ENCODE measurements at regions not wholly inside any gene's neighbourhood (a gene's known extent, or its start where the extent isn't known, plus 50 kb on each side); places are given as distances from the start of the nearest gene placed in this dataset.

GRCh38 chr13:75149776-75150175 is 332.2 kb downstream of the TBC1D4 start:
- Histone ChIP-seq H3K36me3 (ENCODE audit: insufficient read depth, low read length) (no peaks in the 10 kb centered on the region), H3K4me1 (ENCODE audit: insufficient read depth, low read length) (no peaks in the 10 kb centered on the region), H3K4me3 (ENCODE audit: low read depth in 1 of 2, low read length in 2 of 2) (no peak overlapping the region), H3K9me3 (ENCODE audit: low read length) (no peaks in the 10 kb centered on the region), H3K9ac (ENCODE audit: low read length) (no peak overlapping the region), H3K27me3 (ENCODE audit: control insufficient read depth in 1 of 2, insufficient read depth in 2 of 2, low read length in 2 of 2) (no peaks in the 10 kb centered on the region), H3K27ac (ENCODE audit: low read depth, low read length) (no peak overlapping the region)

- H3K27ac ChIP-seq (ENCODE audit: low read depth, low read length) = no peak overlapping the region
- H3K9ac ChIP-seq (ENCODE audit: low read length) = no peak overlapping the region
- no peaks in the 10 kb centered on the region for H3K4me1 ChIP-seq (ENCODE audit: insufficient read depth, low read length)
- H3K4me3 ChIP-seq (ENCODE audit: low read depth in 1 of 2, low read length in 2 of 2) = no peak overlapping the region
- no peaks in the 10 kb centered on the region for H3K27me3 ChIP-seq (ENCODE audit: control insufficient read depth in 1 of 2, insufficient read depth in 2 of 2, low read length in 2 of 2)
- H3K36me3 ChIP-seq (ENCODE audit: insufficient read depth, low read length) = no peaks in the 10 kb centered on the region
- H3K9me3 ChIP-seq (ENCODE audit: low read length) = no peaks in the 10 kb centered on the region
These were observed 334.0 kb downstream of the TBC1D4 start for GRCh38 chr13:75147946-75148345.

- no peak overlapping the region for H3K27ac ChIP-seq (ENCODE audit: low read depth, low read length)
- no peaks in the 10 kb centered on the region for H3K9me3 ChIP-seq (ENCODE audit: low read length)
- no peak overlapping the region for H3K4me3 ChIP-seq (ENCODE audit: low read depth in 1 of 2, low read length in 2 of 2)
- H3K27me3 ChIP-seq (ENCODE audit: control insufficient read depth in 1 of 2, insufficient read depth in 2 of 2, low read length in 2 of 2) = no peaks in the 10 kb centered on the region
- no peak overlapping the region for H3K9ac ChIP-seq (ENCODE audit: low read length)
- no peaks in the 10 kb centered on the region for H3K36me3 ChIP-seq (ENCODE audit: insufficient read depth, low read length)
- no peaks in the 10 kb centered on the region for H3K4me1 ChIP-seq (ENCODE audit: insufficient read depth, low read length)
These were observed 335.5 kb downstream of the TBC1D4 start for GRCh38 chr13:75146436-75146835.

GRCh38 chr13:75145927-75146326 is 336.0 kb downstream of the TBC1D4 start:
- H3K9me3 ChIP-seq (ENCODE audit: low read length) = no peaks in the 10 kb centered on the region
- no peak overlapping the region for H3K9ac ChIP-seq (ENCODE audit: low read length)
- H3K27ac ChIP-seq (ENCODE audit: low read depth, low read length) = no peak overlapping the region
- H3K27me3 ChIP-seq (ENCODE audit: control insufficient read depth in 1 of 2, insufficient read depth in 2 of 2, low read length in 2 of 2) = no peaks in the 10 kb centered on the region
- no peaks in the 10 kb centered on the region for H3K36me3 ChIP-seq (ENCODE audit: insufficient read depth, low read length)
- H3K4me3 ChIP-seq (ENCODE audit: low read depth in 1 of 2, low read length in 2 of 2) = no peak overlapping the region
- H3K4me1 ChIP-seq (ENCODE audit: insufficient read depth, low read length) = no peaks in the 10 kb centered on the region

GRCh38 chr13:75139291-75139690 is 342.7 kb downstream of the TBC1D4 start:
- H3K27me3 ChIP-seq (ENCODE audit: control insufficient read depth in 1 of 2, insufficient read depth in 2 of 2, low read length in 2 of 2) = no peaks in the 10 kb centered on the region
- H3K27ac ChIP-seq (ENCODE audit: low read depth, low read length) = no peak overlapping the region
- H3K9me3 ChIP-seq (ENCODE audit: low read length) = no peaks in the 10 kb centered on the region
- H3K4me3 ChIP-seq (ENCODE audit: low read depth in 1 of 2, low read length in 2 of 2) = no peak overlapping the region
- H3K36me3 ChIP-seq (ENCODE audit: insufficient read depth, low read length) = no peaks in the 10 kb centered on the region
- no peaks in the 10 kb centered on the region for H3K4me1 ChIP-seq (ENCODE audit: insufficient read depth, low read length)
- no peak overlapping the region for H3K9ac ChIP-seq (ENCODE audit: low read length)

- Histone ChIP-seq H3K9me3 (ENCODE audit: low read length) (no peaks in the 10 kb centered on the region), H3K9ac (ENCODE audit: low read length) (no peak overlapping the region), H3K4me3 (ENCODE audit: low read depth in 1 of 2, low read length in 2 of 2) (no peak overlapping the region), H3K36me3 (ENCODE audit: insufficient read depth, low read length) (no peaks in the 10 kb centered on the region), H3K27me3 (ENCODE audit: control insufficient read depth in 1 of 2, insufficient read depth in 2 of 2, low read length in 2 of 2) (no peaks in the 10 kb centered on the region), H3K27ac (ENCODE audit: low read depth, low read length) (no peak overlapping the region), H3K4me1 (ENCODE audit: insufficient read depth, low read length) (no peaks in the 10 kb centered on the region)
These were observed 343.9 kb downstream of the TBC1D4 start for GRCh38 chr13:75137911-75138571.

- Histone ChIP-seq H3K9me3 (ENCODE audit: low read length) (no peaks in the 10 kb centered on the region), H3K27ac (ENCODE audit: low read depth, low read length) (no peak overlapping the region), H3K4me3 (ENCODE audit: low read depth in 1 of 2, low read length in 2 of 2) (no peak overlapping the region), H3K36me3 (ENCODE audit: insufficient read depth, low read length) (no peaks in the 10 kb centered on the region), H3K9ac (ENCODE audit: low read length) (no peak overlapping the region), H3K27me3 (ENCODE audit: control insufficient read depth in 1 of 2, insufficient read depth in 2 of 2, low read length in 2 of 2) (no peaks in the 10 kb centered on the region), H3K4me1 (ENCODE audit: insufficient read depth, low read length) (peaks cover 3% of the 10 kb centered on the region)
These were observed 345.8 kb downstream of the TBC1D4 start for GRCh38 chr13:75136151-75136550.

- Histone ChIP-seq H3K9ac (ENCODE audit: low read length) (no peak overlapping the region), H3K27ac (ENCODE audit: low read depth, low read length) (no peak overlapping the region), H3K27me3 (ENCODE audit: control insufficient read depth in 1 of 2, insufficient read depth in 2 of 2, low read length in 2 of 2) (no peaks in the 10 kb centered on the region), H3K4me1 (ENCODE audit: insufficient read depth, low read length) (peaks cover 3% of the 10 kb centered on the region), H3K9me3 (ENCODE audit: low read length) (no peaks in the 10 kb centered on the region), H3K4me3 (ENCODE audit: low read depth in 1 of 2, low read length in 2 of 2) (no peak overlapping the region), H3K36me3 (ENCODE audit: insufficient read depth, low read length) (no peaks in the 10 kb centered on the region)
These were observed 346.6 kb downstream of the TBC1D4 start for GRCh38 chr13:75135325-75135825.

- Histone ChIP-seq H3K9ac (ENCODE audit: low read length) (no peak overlapping the region), H3K4me3 (ENCODE audit: low read depth in 1 of 2, low read length in 2 of 2) (no peak overlapping the region), H3K36me3 (ENCODE audit: insufficient read depth, low read length) (no peaks in the 10 kb centered on the region), H3K27me3 (ENCODE audit: control insufficient read depth in 1 of 2, insufficient read depth in 2 of 2, low read length in 2 of 2) (no peaks in the 10 kb centered on the region), H3K27ac (ENCODE audit: low read depth, low read length) (no peak overlapping the region), H3K4me1 (ENCODE audit: insufficient read depth, low read length) (peaks cover 3% of the 10 kb centered on the region), H3K9me3 (ENCODE audit: low read length) (no peaks in the 10 kb centered on the region)
These were observed 349.0 kb downstream of the TBC1D4 start for GRCh38 chr13:75132701-75133695.

GRCh38 chr13:75129331-75129730 is 352.6 kb downstream of the TBC1D4 start:
- H3K9ac ChIP-seq (ENCODE audit: low read length) = no peak overlapping the region
- H3K4me3 ChIP-seq (ENCODE audit: low read depth in 1 of 2, low read length in 2 of 2) = no peak overlapping the region
- no peak overlapping the region for H3K27ac ChIP-seq (ENCODE audit: low read depth, low read length)
- peaks cover 3% of the 10 kb centered on the region for H3K4me1 ChIP-seq (ENCODE audit: insufficient read depth, low read length)
- H3K36me3 ChIP-seq (ENCODE audit: insufficient read depth, low read length) = no peaks in the 10 kb centered on the region
- H3K9me3 ChIP-seq (ENCODE audit: low read length) = no peaks in the 10 kb centered on the region
- no peaks in the 10 kb centered on the region for H3K27me3 ChIP-seq (ENCODE audit: control insufficient read depth in 1 of 2, insufficient read depth in 2 of 2, low read length in 2 of 2)

GRCh38 chr13:75124415-75124814 is 357.6 kb downstream of the TBC1D4 start:
- Histone ChIP-seq H3K9ac (ENCODE audit: low read length) (no peak overlapping the region), H3K27ac (ENCODE audit: low read depth, low read length) (no peak overlapping the region), H3K9me3 (ENCODE audit: low read length) (no peaks in the 10 kb centered on the region), H3K36me3 (ENCODE audit: insufficient read depth, low read length) (no peaks in the 10 kb centered on the region), H3K4me1 (ENCODE audit: insufficient read depth, low read length) (no peaks in the 10 kb centered on the region), H3K4me3 (ENCODE audit: low read depth in 1 of 2, low read length in 2 of 2) (no peak overlapping the region), H3K27me3 (ENCODE audit: control insufficient read depth in 1 of 2, insufficient read depth in 2 of 2, low read length in 2 of 2) (no peaks in the 10 kb centered on the region)
